ENCODE measurements at regions not wholly inside any gene's neighbourhood (a gene's known extent, or its start where the extent isn't known, plus 50 kb on each side); places are given as distances from the start of the nearest gene placed in this dataset.
"Not testable (repeated sequence)": the region's sequence is repeated elsewhere in the genome, so short reads cannot be mapped to it uniquely, and the experiment has no call there.

DNA sequence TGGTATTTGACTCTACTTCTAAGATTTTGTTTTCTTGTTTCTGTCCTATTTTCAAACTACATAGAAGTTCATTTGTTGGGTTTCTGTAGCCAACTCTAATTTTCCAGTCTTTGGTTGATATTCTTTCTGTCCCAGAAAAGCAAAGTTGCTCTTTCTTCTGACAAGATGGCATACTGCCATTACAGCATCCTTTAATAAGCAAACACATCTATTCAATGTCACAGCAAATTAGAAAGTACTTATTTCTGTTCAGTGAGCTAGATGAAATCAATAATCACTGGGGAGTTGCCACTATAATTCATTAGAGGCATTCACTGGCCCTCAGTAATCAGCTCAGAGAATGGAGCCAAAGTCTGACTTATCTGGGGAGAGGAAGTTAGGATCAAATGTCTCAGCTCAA, 1258.0 kb upstream of the IGFBP7 start:
- no peak for DNase-seq (ENCODE audit: low read depth)

DNA sequence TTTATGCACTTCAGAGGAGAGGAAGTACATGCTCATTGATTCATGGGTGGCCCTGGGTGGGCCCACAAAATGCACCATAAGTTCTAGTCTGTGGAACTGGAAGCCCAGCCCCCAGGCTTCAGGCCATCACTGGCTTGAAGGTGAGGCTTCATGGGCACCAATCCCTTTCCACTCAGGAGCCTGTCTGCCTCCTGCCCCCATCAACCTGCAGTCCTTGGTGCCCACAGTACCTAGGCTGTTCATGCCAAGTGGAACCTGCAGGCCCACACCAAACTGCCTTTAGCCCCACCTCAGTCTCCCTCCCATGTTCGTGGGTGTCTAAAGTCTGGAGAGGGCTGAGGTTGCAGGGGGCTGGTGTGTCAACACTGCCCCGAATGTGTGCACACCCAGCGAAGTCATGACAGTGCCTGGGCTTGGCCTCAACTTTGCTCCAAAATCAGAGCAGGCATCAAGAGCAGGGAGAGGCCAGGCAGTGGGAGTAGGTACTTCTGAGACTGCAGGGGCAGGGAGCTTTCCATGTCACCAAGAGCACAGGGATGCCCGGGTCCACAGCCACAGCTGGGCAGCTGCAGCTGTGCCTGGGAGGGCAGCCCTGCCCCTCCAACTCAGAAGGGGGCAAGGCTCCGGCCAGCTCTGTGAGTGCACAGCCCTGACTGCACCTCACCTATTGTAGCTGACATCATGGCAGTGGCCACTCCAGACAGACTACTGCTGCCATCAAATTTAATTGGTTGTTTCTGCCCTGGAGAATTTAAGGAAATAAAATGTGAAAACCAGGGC, 1250.4 kb upstream of the IGFBP7 start:
- no peak for DNase-seq (ENCODE audit: low read depth)

DNA sequence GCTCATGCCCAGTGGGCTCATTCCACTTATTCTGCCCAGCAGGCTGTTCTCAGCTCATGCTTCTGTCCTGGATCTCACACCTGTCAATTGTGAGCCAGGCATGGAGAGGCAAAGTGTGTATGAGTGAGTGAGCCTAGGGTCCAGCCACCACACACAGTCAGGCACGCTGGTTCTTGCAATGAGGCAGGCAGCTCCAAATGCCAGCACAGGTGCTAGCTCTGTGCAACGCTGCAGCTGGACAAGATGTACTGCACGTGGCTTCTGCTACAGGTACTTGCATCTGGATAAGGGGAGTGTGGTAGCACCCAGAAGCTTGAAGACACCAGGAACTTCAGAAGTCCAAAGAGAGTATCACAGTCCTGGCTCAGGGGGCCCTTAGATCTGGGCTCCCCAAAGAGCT, 1249.4 kb upstream of the IGFBP7 start:
- DNase-seq (ENCODE audit: low read depth), result no peak

DNA sequence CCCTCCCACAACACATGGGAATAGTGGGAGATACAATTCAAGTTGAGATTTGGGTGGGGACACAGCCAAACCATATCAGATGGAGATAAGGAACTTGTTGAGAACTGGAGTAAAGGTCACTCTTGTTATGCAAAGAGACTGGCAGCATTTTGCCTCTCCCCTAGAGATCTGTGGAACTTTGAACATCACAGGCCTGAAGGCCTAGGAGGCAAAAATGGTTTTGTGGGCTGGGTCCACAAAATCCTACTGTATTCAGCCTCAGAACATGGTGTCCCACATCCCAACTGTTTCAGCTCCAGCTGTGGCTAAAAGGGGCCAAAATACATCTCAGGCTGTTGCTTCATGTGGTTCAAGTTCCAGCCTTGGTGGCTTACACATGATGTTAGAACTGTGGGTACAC, 1247.8 kb upstream of the IGFBP7 start:
- no peak for DNase-seq (ENCODE audit: low read depth)

DNA sequence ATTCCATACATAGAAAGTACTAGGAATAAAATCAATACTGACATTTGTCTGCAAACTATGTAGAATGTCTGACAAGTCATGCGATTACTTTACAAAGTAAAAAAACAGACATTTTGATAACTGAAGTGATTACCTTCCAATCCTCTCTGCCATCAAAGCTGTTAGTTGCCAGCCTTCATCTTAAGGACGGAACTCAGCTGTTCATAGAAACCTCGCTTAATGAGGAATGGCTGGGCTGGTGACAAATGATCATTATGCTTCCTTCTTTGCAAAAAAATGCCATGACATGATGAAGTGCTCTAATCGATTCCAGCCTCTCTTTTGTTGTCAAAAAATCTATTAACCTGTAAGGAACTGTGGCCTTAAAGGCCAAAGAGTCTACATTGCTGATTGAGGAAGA, 1214.9 kb upstream of the IGFBP7 start:
- DNase-seq (ENCODE audit: low read depth), result no peak

DNA sequence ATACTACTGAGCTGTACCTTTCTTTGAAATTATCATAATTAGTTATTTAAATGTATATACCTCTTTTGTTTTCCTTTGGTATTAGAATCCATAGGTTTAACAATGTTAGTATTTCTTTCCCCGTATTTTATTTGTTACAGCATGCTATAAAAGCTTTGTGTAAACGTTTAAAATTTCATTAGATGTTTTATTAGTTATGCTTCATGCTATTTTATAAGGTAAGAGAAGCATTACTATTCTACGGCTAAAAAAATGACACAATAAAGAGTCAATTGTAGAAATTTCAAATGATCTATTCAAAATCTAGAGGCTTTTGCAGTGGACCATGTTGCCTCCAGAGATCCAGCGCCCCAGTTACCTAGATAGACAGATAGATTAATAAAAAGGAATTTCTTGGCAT, 1203.3 kb upstream of the IGFBP7 start:
- DNase-seq (ENCODE audit: low read depth), result no peak

DNA sequence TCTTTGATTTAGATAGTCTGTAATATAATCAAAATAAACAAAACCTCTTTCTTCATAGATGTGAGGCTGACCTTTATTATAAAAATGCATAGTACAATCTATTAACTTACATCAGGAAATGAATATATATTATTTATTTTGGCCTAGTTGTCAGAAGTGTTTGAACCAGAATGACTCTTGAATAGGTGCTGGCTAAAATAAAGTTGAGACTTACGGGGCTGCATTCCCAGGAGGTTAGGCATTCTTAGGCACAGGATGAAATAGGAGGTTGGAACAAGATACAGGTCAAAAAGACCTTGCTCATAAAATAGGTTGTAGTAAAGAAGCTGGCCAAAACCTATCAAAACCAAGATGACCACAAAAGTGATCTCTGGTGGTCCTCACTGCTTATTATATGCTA, 1193.3 kb upstream of the IGFBP7 start:
- DNase-seq (ENCODE audit: low read depth), result no peak

DNA sequence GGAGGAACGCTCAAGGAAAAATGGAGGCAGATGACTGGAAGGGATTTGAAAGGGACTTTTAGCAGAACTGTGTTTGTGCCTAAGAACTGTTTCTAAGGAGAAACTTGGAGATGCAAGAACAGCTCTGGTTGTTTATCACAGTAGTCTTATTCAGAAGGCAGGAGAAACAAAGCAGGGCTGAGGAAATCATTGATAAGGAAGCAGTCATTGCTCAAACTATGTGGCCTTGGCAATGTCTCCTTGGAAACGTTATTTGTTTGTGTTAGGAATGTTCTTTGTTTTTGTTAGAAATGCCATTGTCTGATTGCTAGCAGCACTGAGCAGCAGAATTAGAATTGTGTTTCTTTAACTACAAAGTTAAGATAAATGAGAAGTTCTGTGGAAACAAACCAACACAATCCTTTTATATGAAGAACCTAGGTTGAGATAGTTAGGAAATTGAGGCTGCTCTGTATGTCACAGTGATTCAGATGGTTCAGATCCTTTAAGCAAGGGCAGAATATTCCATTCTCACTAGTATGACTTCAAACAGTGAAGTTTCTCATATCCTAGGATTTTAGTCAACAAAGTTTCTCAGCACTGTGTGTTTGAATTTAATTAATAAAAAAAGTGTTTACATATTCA, 1191.3 kb upstream of the IGFBP7 start:
- DNase-seq (ENCODE audit: low read depth), result no peak

DNA sequence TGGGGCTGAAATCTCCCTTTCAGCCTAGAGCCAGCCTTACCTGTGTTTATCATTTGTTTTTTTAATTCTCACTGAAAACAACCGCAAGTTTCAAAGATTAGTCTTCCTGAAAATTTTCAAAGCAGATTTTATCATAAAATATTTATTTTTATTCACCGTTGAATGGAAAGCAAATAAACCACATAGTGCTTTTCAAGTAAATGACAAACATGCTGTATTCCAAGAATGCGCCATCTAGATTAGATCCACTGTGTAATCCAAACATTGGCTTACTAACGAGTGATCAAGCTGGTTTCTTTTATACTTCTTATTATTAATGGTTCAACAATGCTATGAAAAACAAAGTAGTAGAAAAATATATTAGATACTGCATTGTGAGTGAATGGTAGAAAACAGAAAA, 1176.2 kb upstream of the IGFBP7 start:
- no peak for DNase-seq (ENCODE audit: low read depth)

DNA sequence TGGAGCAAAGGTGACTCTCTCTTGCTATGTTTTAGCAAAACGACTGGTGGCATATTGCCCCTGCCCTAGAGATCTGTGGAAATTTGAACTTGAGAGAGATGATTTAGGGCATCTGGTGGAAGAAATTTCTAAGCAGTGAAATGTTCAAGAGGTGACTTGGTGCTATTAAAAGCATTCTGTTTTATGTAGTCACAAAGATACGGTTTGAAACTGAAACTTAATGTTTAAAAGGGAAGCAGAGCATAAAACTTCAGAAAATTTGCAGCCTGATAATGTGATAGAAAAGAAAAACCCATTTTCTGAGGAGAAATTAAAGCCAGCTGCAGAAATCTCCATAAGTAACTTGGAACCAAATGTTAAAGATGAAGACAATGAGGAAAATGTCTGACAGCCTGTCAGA, 1170.7 kb upstream of the IGFBP7 start:
- DNase-seq (ENCODE audit: low read depth), result not testable (repeated sequence)

DNA sequence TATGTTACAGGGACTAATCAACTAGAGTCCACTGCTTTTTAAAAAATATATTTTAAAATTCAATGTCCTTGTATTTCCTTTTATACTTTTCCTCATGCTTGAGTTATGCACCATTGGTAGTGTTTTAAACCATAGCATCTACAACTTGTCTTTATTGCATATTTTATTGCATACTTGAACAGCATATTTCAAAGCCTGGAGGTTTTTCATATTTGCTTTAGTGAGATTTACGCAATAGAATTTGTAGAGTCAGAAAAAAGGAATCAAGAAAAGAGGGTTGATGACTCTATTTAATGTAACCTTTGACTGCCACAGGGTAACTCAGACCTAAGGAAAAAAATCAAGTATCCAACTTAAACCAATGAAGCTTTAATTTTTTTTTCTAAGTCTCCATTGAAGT, 1165.7 kb upstream of the IGFBP7 start:
- no peak for DNase-seq (ENCODE audit: low read depth)

DNA sequence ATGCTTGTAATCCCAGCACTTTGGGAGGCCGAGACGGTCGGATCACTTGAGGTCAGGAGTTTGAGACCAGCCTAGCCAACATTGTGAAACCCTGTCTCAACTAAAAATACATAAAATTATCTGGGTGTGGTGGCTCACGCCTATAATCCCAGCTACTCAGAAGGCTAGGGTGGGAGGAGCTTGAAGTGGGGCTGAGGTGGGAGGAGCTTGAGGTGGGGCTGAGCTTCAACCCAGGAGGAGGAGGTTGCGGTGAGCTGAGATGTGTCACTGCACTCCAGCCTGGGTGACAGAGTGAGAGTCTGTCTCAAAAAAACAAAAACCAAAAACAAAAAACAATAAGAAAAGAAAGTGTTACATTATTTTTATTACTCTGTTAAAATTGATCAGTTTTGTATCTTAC, 1164.4 kb upstream of the IGFBP7 start:
- DNase-seq (ENCODE audit: low read depth), result no peak

DNA sequence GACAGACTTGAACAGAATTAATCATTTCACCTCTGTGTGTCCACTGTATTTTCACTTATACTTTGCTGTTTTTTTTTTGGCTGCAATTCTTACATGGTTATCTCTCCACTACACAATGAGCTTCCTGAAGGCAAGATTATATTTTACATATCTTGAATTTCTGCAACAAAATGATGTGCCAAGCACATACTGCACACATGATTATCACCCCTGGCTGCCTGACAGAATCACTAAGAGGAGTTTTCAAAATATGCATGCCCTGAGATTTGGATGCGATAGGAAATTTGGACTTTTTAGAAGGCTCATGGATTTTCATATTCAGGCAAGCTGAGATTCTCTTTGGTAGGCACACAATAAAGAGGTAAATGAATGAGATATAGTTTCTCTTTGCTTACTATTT, 1162.1 kb upstream of the IGFBP7 start:
- DNase-seq (ENCODE audit: low read depth), result no peak

DNA sequence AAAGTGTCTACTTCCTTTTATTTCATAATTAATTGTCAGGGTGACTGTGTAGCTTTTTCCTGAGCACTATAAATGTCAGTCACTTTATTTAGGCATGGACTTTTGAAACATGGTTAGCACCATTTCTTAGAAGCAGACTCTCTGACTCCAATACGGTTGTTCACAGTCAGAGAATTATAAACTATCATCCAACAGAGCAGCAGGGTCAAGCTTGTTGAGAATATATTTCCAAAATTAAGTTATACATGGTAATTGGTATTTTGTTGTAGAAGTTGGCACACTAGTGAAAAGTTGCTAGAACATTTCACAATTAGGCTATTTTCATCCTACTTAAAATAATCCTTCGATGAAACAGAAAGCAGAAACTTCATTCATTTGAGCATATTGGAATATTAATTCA, 1155.5 kb upstream of the IGFBP7 start:
- DNase-seq (ENCODE audit: low read depth), result no peak

DNA sequence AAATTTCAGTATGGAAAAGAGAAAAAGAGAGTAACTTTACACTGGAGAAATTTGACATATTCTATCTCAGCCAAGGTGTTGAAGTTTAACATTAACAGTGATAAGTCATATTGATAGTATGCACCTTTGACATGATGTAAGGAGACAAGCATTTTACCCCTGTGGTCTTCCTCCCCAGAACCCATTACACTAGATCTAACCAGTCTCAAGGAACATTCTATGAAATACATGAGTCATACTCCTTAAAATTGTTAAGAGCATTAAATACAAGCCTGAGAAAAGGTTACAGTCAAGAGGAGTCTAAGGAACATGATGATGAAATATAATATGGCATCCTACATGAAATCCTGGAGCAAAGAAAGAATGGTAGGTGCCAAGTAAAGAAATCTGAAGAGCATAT, 1151.3 kb upstream of the IGFBP7 start:
- DNase-seq (ENCODE audit: low read depth), result no peak

DNA sequence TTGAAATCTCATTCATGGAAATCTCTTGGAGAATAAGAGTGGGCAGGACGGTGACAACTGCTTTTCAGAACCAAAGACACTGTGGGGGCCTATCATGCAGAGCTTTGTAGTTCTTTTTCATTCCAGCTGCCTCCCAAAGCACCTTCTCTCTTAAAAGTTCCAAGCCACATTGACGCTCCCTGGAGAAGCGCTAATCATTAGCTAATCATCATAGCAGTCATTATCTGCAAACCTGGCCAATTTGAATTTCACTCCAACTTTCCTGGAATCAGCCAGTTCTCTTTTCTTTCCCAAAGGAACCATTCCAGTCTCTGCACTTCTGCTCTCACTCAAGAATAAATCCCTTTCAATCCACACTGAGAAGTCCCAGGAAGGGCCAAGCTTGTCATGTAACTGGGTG, 1144.1 kb upstream of the IGFBP7 start:
- no peak for DNase-seq (ENCODE audit: low read depth)

DNA sequence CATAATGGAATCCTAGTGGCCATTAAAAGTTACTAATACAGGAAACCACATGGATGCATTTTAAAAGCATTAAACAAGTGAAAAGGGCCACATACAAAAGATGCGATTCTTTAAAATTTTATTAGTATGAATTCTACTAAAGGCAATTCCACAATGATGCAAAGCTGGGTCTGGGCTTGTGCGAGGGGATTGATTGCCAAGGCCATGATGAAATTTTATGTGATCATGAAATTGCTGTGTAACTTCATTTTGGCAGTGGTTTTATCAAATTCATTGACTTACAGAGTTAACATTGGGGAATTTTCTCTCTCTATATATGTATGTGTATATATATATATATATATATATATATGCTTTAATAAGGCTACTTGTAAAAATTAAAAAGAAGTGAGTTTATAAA, 1142.5 kb upstream of the IGFBP7 start:
- no peak for DNase-seq (ENCODE audit: low read depth)

DNA sequence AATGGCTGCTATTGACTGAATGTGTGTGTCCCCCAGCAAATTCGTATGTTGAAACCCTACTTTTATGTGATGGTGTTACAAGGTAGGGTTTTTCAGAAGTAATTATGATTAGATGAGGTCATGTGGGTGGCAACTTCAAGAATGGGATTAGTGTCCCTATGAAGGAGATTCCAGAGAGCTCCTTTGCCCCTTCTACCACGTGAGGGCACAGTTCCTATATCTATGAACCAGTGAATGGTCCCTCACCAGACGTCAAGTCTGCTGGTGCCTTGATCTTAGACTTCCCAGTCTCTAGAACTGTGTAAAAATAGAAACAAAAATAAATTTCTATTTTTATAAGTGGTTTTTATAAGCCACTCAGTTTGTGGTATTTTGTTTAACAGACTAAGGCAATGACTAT, 1137.6 kb upstream of the IGFBP7 start:
- DNase-seq (ENCODE audit: low read depth), result no peak

DNA sequence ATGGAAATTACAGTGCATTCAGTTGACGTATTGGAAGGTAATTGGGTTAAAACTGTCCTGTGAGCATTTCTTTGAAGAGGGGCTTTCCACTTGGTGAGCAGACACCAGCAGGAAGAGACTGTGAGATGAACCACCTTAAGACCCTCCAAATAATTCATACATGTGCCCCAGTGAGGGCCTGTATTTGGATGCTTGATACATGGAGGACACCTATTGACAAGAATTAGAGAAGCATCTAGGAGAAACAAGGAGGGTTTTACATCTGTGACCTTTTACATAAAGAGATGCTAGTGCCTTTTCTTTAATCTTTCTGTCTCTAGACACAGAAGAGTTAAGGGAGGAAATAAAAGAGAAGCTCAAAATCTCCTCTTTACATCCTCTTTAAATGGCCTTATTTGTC, 1115.3 kb upstream of the IGFBP7 start:
- no peak for DNase-seq (ENCODE audit: low read depth)

DNA sequence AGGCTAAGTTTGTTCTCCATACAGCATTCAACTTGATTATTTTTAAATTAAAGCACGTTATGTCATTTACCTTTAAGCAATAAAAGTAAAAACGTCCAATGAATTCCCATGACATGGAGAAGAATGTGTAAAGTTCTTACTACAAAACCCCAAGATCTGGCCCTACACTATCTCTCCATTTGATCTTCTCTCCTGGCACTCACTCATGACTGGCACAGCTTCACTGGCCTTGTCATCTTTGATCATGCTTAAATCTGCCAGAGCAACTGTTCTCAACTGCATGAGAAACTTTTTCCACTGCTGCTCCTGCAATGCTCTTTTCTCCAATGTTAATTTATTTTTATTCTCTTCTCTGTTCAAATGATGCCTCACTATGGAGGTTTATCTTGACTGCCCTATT, 1109.0 kb upstream of the IGFBP7 start:
- DNase-seq (ENCODE audit: low read depth), result no peak

DNA sequence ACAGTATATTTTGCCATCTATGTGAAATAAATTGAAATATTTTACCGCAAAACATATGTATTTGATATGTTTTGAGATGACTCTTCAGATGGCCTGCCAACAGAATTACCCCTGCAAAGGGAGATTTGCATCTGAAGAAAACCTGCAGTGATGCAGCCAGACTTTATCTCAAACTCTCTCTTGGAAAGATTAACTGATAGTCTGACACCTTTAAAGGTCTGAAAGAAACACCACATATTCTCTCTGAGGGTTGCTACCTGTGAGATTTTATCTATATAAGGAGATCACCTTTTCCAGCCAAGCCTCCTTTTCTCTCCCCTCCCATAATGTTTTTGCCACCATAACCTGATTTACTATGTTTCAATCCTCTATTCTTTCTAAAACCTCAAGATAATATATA, 1106.3 kb upstream of the IGFBP7 start:
- DNase-seq (ENCODE audit: low read depth), result no peak

DNA sequence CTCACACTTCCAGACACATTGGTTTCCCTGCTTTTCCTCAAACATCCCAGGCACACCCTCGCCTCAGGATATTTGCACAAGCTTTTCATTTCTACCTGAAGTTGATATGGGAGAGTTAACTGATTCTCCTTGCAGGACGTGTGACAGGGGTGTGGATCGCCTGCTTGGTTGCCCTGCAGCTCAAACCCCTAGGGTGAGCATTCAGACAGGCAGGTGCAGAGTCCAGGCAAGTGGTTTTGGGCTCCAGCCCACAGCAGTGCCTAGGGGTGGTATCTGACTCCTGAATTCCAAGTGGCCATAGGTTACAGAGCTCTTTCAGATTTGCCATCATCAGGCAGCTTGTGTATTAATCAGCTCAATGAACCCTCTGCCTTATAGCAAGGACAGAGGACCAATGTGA, 1104.2 kb upstream of the IGFBP7 start:
- DNase-seq (ENCODE audit: low read depth), result no peak

DNA sequence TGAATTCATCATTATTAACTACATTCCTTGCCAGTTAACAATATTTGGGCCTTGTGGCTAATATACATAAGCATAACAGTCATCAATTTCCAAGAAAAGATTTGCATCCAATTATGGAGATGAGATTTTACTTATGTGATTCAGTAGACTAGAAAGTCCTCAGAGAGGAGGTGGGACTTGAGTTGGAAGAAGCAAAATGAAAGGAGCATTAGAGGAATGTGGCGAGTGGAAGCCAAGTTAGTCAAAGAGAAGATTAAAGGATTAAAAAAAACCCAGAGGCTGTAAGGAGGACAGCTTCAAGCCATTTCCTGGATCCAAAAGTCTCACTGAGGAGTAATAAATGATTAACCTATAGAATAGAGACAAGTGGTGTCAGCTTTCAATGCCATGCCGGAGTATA, 1099.4 kb upstream of the IGFBP7 start:
- no peak for DNase-seq (ENCODE audit: low read depth)

DNA sequence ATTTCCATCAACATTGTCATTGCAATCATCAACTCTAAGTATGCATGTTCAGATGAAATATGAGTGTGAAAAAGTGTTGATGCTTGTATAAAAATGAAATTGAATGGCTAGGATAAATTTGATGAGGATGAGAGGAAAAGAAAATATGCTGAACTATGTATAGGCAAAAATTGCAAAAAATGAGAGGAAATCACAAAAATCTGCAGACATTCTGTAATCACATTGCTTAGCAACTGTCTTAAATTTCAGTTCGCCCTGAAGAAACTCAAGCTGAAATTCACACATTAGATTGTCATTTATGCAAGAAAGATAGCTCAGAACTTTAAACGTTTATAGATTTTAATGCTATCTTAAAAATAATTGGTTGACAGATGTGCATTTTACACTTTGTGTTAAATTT, 1098.8 kb upstream of the IGFBP7 start:
- no peak for DNase-seq (ENCODE audit: low read depth)
